ENCODE measurements at regions not wholly inside any gene's neighbourhood (a gene's known extent, or its start where the extent isn't known, plus 50 kb on each side); places are given as distances from the start of the nearest gene placed in this dataset.

- no peak for TF ChIP-seq TARDBP (IDR thresholded peaks at IDR 0.05)
- TF ChIP-seq FOXM1 (IDR thresholded peaks at IDR 0.05; ENCODE audit: borderline replicate concordance) = no peak
- TF ChIP-seq FOXA1 (IDR thresholded peaks at IDR 0.05) = no peak
- TF ChIP-seq SP1 (IDR thresholded peaks at IDR 0.05) = no peak
- no peak for TF ChIP-seq NFRKB (IDR thresholded peaks at IDR 0.05)
- no peak for TF ChIP-seq SUZ12 (IDR thresholded peaks at IDR 0.05)
- TF ChIP-seq CTBP1 (IDR thresholded peaks at IDR 0.05; ENCODE audit: borderline replicate concordance) = no peak
- TF ChIP-seq ARNT (IDR thresholded peaks at IDR 0.05) = no peak
- no peak for TF ChIP-seq L3MBTL2 (conservative IDR thresholded peaks at IDR 0.05)
- no peak for TF ChIP-seq ELF4 (IDR thresholded peaks at IDR 0.05)
- TF ChIP-seq PKNOX1 (IDR thresholded peaks at IDR 0.05) = no peak
- TF ChIP-seq FOXK2 (IDR thresholded peaks at IDR 0.05) = no peak
- no peak for TF ChIP-seq BHLHE40 (IDR thresholded peaks at IDR 0.05; ENCODE audit: borderline replicate concordance)
- TF ChIP-seq ZNF384 (IDR thresholded peaks at IDR 0.05) = no peak
Observed at GRCh38 chr4:89614155-89614554, 222.8 kb downstream of the SNCA start.
